Naive thymus-derived CD4-positive, alpha-beta T cell (primary cell): ENCODE measurements at regions not wholly inside any gene's neighbourhood (a gene's known extent, or its start where the extent isn't known, plus 50 kb on each side); places are given as distances from the start of the nearest gene placed in this dataset.
"Not testable (repeated sequence)": the region's sequence is repeated elsewhere in the genome, so short reads cannot be mapped to it uniquely, and the experiment has no call there.

Experiments used
- ATAC-seq: fragments of 150-1000 bp; cut with Tn5 transposase; 2 replicates; pipeline ENCODE4 v1.10.0; 2021; ENCODE audit warnings: mild to moderate bottlenecking, moderate library complexity
- CTCF ChIA-PET: fragments of 350-600 bp; sonication (Branson Sonifier 250); formaldehyde crosslinking; loops from one replicate; lab custom pipeline; 2021; ENCODE audit warnings: antibody characterized with exemption; lab: Charles Lee
- POLR2A ChIA-PET: fragments of 350-600 bp; sonication (Branson Sonifier 250); formaldehyde crosslinking; loops from one replicate; lab custom pipeline; 2021; ENCODE audit warnings: antibody characterized with exemption, inconsistent platforms; lab: Charles Lee
- DNase-seq, 9 donors: peaks; one replicate each; pipeline versions ENCODE4 v3.0.0 to v3.0.0-alpha.2; 2020 to 2022; ENCODE audit warnings: mixed read lengths in 1 of 9
- H3K27ac ChIP-seq: one replicate; pipeline ENCODE4 v1.7.0; 2013; ENCODE audit warnings: mild to moderate bottlenecking, low read depth, low read length, moderate library complexity
- H3K27me3 ChIP-seq, 2 donors: one replicate each; pipeline ENCODE4 v1.7.0; 2013; ENCODE audit warnings: low read length in 2 of 2, mild to moderate bottlenecking in 2 of 2, moderate library complexity in 2 of 2; ENCODE audit not compliant: control insufficient read depth in 2 of 2, insufficient read depth in 2 of 2
- H3K36me3 ChIP-seq, 3 experiments: 1 replicate in 2 of 3; 2 replicates in 1 of 3; pipeline ENCODE4 v1.7.0; 2013; ENCODE audit warnings: low read length in 3 of 3, mild to moderate bottlenecking in 3 of 3, moderate library complexity in 1 of 3; ENCODE audit not compliant: insufficient read depth in 3 of 3, control insufficient read depth in 2 of 3
- H3K4me1 ChIP-seq, 2 donors: one replicate each; pipeline ENCODE4 v1.7.0; 2013; ENCODE audit warnings: low read length in 2 of 2, mild to moderate bottlenecking in 2 of 2, moderate library complexity in 1 of 2; ENCODE audit not compliant: control insufficient read depth in 2 of 2, insufficient read depth in 2 of 2
- H3K4me3 ChIP-seq: 2 replicates; pipeline ENCODE4 v1.7.0; 2013; ENCODE audit warnings: mild to moderate bottlenecking, low read length
- H3K9me3 ChIP-seq, 3 experiments: 1 replicate in 2 of 3; 2 replicates in 1 of 3; pipeline ENCODE4 v1.7.0; 2013; ENCODE audit warnings: low read length in 3 of 3; ENCODE audit not compliant: control insufficient read depth in 2 of 3
- H3K27ac Mint-ChIP-seq, 9 donors: one replicate each; pipeline ENCODE4 v1.8.0; 2020 to 2022; ENCODE audit warnings: mixed read lengths in 9 of 9, mild to moderate bottlenecking in 8 of 9, moderate library complexity in 5 of 9, inconsistent platforms in 2 of 9
- H3K27me3 Mint-ChIP-seq, 5 donors: one replicate each; pipeline ENCODE4 v1.8.0; 2021 to 2022; ENCODE audit warnings: mixed read lengths in 5 of 5, mild to moderate bottlenecking in 1 of 5
- H3K36me3 Mint-ChIP-seq, 5 donors: one replicate each; pipeline ENCODE4 v1.8.0; 2020 to 2022; ENCODE audit warnings: mixed read lengths in 5 of 5, mild to moderate bottlenecking in 3 of 5, inconsistent platforms in 1 of 5
- H3K4me1 Mint-ChIP-seq, 7 donors: one replicate each; pipeline ENCODE4 v1.8.0; 2020 to 2022; ENCODE audit warnings: mixed read lengths in 7 of 7, mild to moderate bottlenecking in 3 of 7, inconsistent platforms in 1 of 7
- H3K4me3 Mint-ChIP-seq, 10 donors: one replicate each; pipeline ENCODE4 v1.8.0; 2020 to 2022; ENCODE audit warnings: mild to moderate bottlenecking in 10 of 10, mixed read lengths in 10 of 10, moderate library complexity in 6 of 10, inconsistent platforms in 2 of 10
- H3K9me3 Mint-ChIP-seq, 11 donors: one replicate each; pipeline ENCODE4 v1.8.0; 2020 to 2022; ENCODE audit warnings: mixed read lengths in 11 of 11, mild to moderate bottlenecking in 4 of 11, inconsistent platforms in 1 of 11, moderate library complexity in 1 of 11
- intact Hi-C, 2 donors: fragments of 100-400 bp; cut with micrococcal nuclease; formaldehyde crosslinking; loops; one replicate each; pipeline ENCODE4 v1.15.1; 2023

DNA sequence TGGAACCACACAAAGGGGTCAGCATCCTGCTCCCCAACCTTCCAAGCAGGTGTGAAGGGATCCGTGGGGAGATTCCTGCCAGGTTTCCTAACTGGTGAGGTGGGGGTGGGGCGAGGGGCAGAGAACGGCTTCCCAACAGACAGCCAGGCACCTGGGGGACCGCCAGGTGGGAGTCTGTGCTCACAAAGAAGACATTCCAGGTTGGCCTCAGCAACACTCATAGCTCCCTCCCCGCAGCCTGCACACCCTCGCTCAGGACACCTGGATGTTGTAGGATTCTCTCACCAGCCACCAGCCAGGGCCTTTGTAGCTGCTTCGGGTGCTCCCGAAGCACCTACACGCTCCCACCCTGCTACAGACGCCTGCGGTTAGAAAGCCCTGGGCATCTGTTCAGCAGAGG lies 184.8 kb upstream of the FAM240B start:
- H3K27me3 Mint-ChIP-seq, H3K9me3 Mint-ChIP-seq, H3K4me3 Mint-ChIP-seq, H3K27ac Mint-ChIP-seq, H3K4me3 ChIP-seq, H3K4me1 ChIP-seq, ATAC-seq, intact Hi-C loops, POLR2A ChIA-PET, DNase-seq, H3K36me3 ChIP-seq, H3K27ac ChIP-seq, H3K36me3 Mint-ChIP-seq, H3K4me1 Mint-ChIP-seq, CTCF ChIA-PET, H3K9me3 ChIP-seq, H3K27me3 ChIP-seq: not testable (repeated sequence)

- H3K27me3 Mint-ChIP-seq, CTCF ChIA-PET, H3K4me1 Mint-ChIP-seq: not testable (repeated sequence)
Observed at GRCh38 chr9:38901534-38902177, 181.7 kb upstream of the FAM240B start.

DNA sequence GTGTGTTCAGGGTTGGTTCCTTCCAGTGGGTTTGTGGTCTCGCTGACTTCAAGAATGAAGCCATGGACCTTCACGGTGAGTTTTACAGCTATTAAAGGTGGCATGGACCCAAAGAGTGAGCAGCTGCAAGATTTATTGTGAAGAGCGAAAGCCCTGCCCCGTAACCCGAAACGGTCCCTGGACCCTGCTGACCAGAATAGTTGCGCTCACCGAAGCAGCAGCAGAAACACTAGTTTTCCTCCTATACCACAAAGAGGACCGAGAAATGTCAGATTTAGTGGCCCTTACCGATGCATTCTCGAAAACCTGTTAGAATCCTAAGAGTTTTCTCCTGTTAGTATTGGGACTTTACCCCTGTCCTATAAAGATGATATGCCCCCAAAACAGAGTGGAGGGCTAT lies 176.5 kb upstream of the FAM240B start:
- H3K4me1 ChIP-seq, intact Hi-C loops, H3K4me1 Mint-ChIP-seq, CTCF ChIA-PET, H3K9me3 Mint-ChIP-seq, H3K9me3 ChIP-seq, POLR2A ChIA-PET, DNase-seq, H3K27ac Mint-ChIP-seq, H3K4me3 ChIP-seq, H3K27ac ChIP-seq, H3K27me3 Mint-ChIP-seq, H3K27me3 ChIP-seq, H3K36me3 ChIP-seq, H3K36me3 Mint-ChIP-seq, H3K4me3 Mint-ChIP-seq, ATAC-seq: not testable (repeated sequence)

More at GRCh38 chr9:38901534-38902177, 181.7 kb upstream of the FAM240B start:
- H3K27me3 ChIP-seq, DNase-seq, H3K27ac ChIP-seq, ATAC-seq, H3K36me3 Mint-ChIP-seq, H3K27ac Mint-ChIP-seq, H3K36me3 ChIP-seq, intact Hi-C loops, H3K4me3 ChIP-seq, H3K4me3 Mint-ChIP-seq, H3K9me3 ChIP-seq, POLR2A ChIA-PET, H3K4me1 ChIP-seq, H3K9me3 Mint-ChIP-seq: not testable (repeated sequence)

GRCh38 chr9:38895227-38895626 lies 175.3 kb upstream of the FAM240B start:
- H3K36me3 Mint-ChIP-seq, H3K9me3 ChIP-seq, H3K4me1 Mint-ChIP-seq, DNase-seq, H3K27me3 Mint-ChIP-seq, H3K4me3 Mint-ChIP-seq, H3K27me3 ChIP-seq, H3K9me3 Mint-ChIP-seq, ATAC-seq, intact Hi-C loops, H3K27ac ChIP-seq, POLR2A ChIA-PET, H3K36me3 ChIP-seq, H3K27ac Mint-ChIP-seq, H3K4me3 ChIP-seq, CTCF ChIA-PET, H3K4me1 ChIP-seq: not testable (repeated sequence)

DNA sequence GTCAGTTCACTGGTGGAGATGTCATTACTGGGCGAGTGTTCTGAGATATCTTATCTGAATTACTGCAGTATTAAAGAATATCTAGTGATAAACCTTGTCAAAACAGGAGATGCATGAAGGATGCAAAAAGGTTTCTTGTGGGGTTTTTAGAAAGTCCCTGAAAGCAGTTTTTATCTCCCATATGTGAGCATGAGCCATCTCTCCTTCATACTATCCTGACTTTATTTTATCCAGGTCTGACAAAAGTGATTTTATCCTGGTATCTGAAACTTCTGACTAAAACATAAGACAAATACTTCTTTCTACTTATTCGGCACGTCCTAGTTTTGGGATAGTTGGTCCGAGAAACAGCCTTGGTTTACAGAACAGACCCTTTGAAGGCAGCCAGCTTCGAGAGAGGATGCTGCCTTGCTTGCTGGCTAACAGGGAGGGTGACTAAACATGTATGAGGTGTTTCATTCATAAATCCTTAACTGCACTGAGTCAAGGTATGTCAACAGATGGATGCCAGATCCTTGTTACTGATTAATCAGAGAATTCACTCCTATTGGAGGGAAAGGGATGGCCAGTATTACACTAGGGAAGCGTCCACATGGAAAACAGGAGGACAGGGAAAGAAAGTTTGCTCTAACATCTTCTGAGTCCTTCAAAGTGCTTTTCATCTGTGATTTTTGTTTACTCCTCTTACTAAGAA lies 172.8 kb upstream of the FAM240B start:
- POLR2A ChIA-PET, result not testable (repeated sequence)

DNA sequence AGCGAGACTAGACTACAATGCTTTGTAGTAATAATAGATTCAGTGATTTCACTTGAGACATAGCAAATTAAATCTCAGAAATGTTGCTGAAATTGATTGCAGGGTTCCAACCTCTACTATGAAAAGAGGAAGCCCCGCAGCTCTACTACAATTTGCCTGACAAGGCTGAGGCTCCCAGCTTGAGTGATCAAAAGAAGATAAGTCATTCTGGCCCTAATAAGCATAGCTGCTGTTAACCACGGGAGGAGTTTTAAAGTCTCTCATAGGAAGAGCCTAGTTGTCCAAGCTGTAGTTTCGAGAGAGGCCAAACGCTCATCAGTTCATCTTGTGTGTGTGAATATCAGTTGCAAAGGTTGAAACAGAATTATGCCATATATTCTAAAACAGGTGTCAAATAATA lies 166.1 kb upstream of the FAM240B start:
- DNase-seq, H3K27ac Mint-ChIP-seq, intact Hi-C loops, H3K4me3 ChIP-seq, ATAC-seq, H3K9me3 ChIP-seq, H3K27ac ChIP-seq, H3K4me1 ChIP-seq, H3K27me3 Mint-ChIP-seq, CTCF ChIA-PET, H3K36me3 Mint-ChIP-seq, H3K36me3 ChIP-seq, H3K27me3 ChIP-seq, POLR2A ChIA-PET, H3K4me3 Mint-ChIP-seq, H3K9me3 Mint-ChIP-seq, H3K4me1 Mint-ChIP-seq: not testable (repeated sequence)

More for the DNA sequence above, 172.8 kb upstream of the FAM240B start:
- H3K36me3 Mint-ChIP-seq, H3K27me3 Mint-ChIP-seq, CTCF ChIA-PET, intact Hi-C loops, H3K4me1 Mint-ChIP-seq, H3K27me3 ChIP-seq, H3K36me3 ChIP-seq, H3K4me3 Mint-ChIP-seq, H3K9me3 ChIP-seq, DNase-seq, ATAC-seq, H3K4me1 ChIP-seq, H3K27ac Mint-ChIP-seq, H3K4me3 ChIP-seq, H3K27ac ChIP-seq, H3K9me3 Mint-ChIP-seq: not testable (repeated sequence)

GRCh38 chr9:38875616-38876015 lies 155.7 kb upstream of the FAM240B start:
- H3K36me3 ChIP-seq, H3K27me3 ChIP-seq, POLR2A ChIA-PET, H3K4me1 Mint-ChIP-seq, H3K9me3 Mint-ChIP-seq, H3K36me3 Mint-ChIP-seq, H3K4me1 ChIP-seq, H3K4me3 ChIP-seq, H3K9me3 ChIP-seq, H3K27ac Mint-ChIP-seq, H3K27me3 Mint-ChIP-seq, H3K27ac ChIP-seq, ATAC-seq, CTCF ChIA-PET, intact Hi-C loops, H3K4me3 Mint-ChIP-seq, DNase-seq: not testable (repeated sequence)
